MCF 10A (cell line): ENCODE measurements at regions not wholly inside any gene's neighbourhood (a gene's known extent, or its start where the extent isn't known, plus 50 kb on each side); places are given as distances from the start of the nearest gene placed in this dataset.

Experiments
- BruUV-seq: library from RNA; stranded (reverse); fragments of 400-500 nt; replicated peaks from 2 replicates; lab custom pipeline; 2021; lab: Mats Ljungman, UMichigan
- CTCF ChIA-PET: fragments of 300-600 bp; sonication (Branson Sonifier 250); formaldehyde crosslinking; extraction: SDS; loops from one replicate; lab custom pipeline; 2021; ENCODE audit warnings: antibody characterized with exemption, inconsistent platforms; lab: Yijun Ruan, JAX
- POLR2A ChIA-PET: fragments of 300-600, 350-650 bp; sonication (Branson Sonifier 250); formaldehyde crosslinking; extraction: SDS; loops from one replicate; lab custom pipeline; 2020; ENCODE audit warnings: antibody characterized with exemption, inconsistent platforms; lab: Yijun Ruan, JAX
- DNase-seq: peaks from one replicate; pipeline ENCODE4 v3.0.0-alpha.2; 2018; ENCODE audit not compliant: unreplicated experiment
- H3K27ac Mint-ChIP-seq: one replicate; pipeline ENCODE4 v1.8.0; 2022; ENCODE audit warnings: mild to moderate bottlenecking, low read depth, mixed read lengths; ENCODE audit not compliant: unreplicated experiment
- H3K27me3 Mint-ChIP-seq: one replicate; pipeline ENCODE4 v1.8.0; 2022; ENCODE audit warnings: mixed read lengths; ENCODE audit not compliant: insufficient read depth, unreplicated experiment
- H3K36me3 Mint-ChIP-seq: one replicate; pipeline ENCODE4 v1.8.0; 2022; ENCODE audit warnings: mild to moderate bottlenecking, moderate library complexity, mixed read lengths; ENCODE audit not compliant: insufficient read depth, unreplicated experiment
- H3K4me1 Mint-ChIP-seq: one replicate; pipeline ENCODE4 v1.8.0; 2022; ENCODE audit warnings: mixed read lengths; ENCODE audit not compliant: insufficient read depth, unreplicated experiment
- H3K4me3 Mint-ChIP-seq: one replicate; pipeline ENCODE4 v1.8.0; 2022; ENCODE audit warnings: mild to moderate bottlenecking, moderate library complexity, mixed read lengths; ENCODE audit not compliant: unreplicated experiment
- H3K9me3 Mint-ChIP-seq: one replicate; pipeline ENCODE4 v1.8.0; 2022; ENCODE audit warnings: mixed read lengths; ENCODE audit not compliant: unreplicated experiment
- CTCF ChIP-seq: fragments of 200-600 bp; IDR thresholded peaks from one replicate; pipeline ENCODE4 v1.8.0; 2022; ENCODE audit warnings: antibody characterized with exemption, mild to moderate bottlenecking; ENCODE audit not compliant: unreplicated experiment
- intact Hi-C: fragments of 100-400 bp; cut with micrococcal nuclease; formaldehyde crosslinking; loops from 2 replicates; pipeline ENCODE4 v1.14.1; 2022

- intact Hi-C loops = no loop called here
- H3K9me3 Mint-ChIP-seq = no peaks in the 10 kb centered on the region
- H3K4me3 Mint-ChIP-seq = no peak overlapping the region
- CTCF ChIA-PET = interaction anchor here (0.6 to 2.6 kb wide), 3 partner anchors 9 to 982 kb away, joined by 3 to 12 read pairs (median 4); no protein-coding TSS in a partner anchor
- H3K27ac Mint-ChIP-seq = no peak overlapping the region
- H3K27me3 Mint-ChIP-seq = no peaks in the 10 kb centered on the region
- BruUV-seq = no TSS peak
- POLR2A ChIA-PET = no interaction called here
- no peak for DNase-seq
- no peaks in the 10 kb centered on the region for H3K36me3 Mint-ChIP-seq
- no peaks in the 10 kb centered on the region for H3K4me1 Mint-ChIP-seq
- TF ChIP-seq CTCF = no peak
These were observed 489.6 kb upstream of the MIR17HG start for GRCh38 chr13:90857921-90858320.

GRCh38 chr13:90866006-90866405, 481.5 kb upstream of the MIR17HG start:
- no peak for DNase-seq
- peaks cover 6% of the 10 kb centered on the region for H3K4me1 Mint-ChIP-seq
- no peak overlapping the region for H3K4me3 Mint-ChIP-seq
- no peaks in the 10 kb centered on the region for H3K36me3 Mint-ChIP-seq
- CTCF ChIA-PET = interaction anchor here (0.6 to 2.5 kb wide), 28 partner anchors 8 to 1836 kb away, joined by 3 to 16 read pairs (median 4); no protein-coding TSS in a partner anchor
- POLR2A ChIA-PET = interaction anchor here (0.6 kb wide), 1 partner anchor 1812 kb away, joined by 3 read pairs; no protein-coding TSS in a partner anchor
- no peaks in the 10 kb centered on the region for H3K9me3 Mint-ChIP-seq
- intact Hi-C loops = loop anchor here (2.0 to 10.0 kb wide), 9 partner anchors 101 to 1801 kb away; no protein-coding TSS in a partner anchor
- no peak overlapping the region for H3K27ac Mint-ChIP-seq
- no TSS peak for BruUV-seq
- no peak for TF ChIP-seq CTCF
- H3K27me3 Mint-ChIP-seq = no peaks in the 10 kb centered on the region

DNA sequence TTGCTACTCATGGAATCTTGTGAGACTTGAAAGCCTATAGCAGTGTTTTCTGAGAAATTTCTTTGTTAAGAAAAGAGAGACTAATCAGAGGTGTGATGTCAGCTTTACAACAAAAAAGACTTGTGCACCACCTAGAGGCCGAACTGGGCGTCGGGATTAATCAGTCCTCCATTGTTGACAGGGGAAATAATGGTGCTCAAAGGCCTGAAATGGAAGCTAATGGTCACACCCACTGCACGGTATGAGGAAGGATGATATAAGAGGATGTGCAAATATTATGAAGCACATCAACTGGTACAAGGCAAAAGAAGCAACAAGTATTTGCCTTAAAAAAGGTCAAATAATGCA, 480.2 kb upstream of the MIR17HG start:
- intact Hi-C loops = loop anchor here (2.0 to 10.0 kb wide), 9 partner anchors 100 to 1803 kb away; no protein-coding TSS in a partner anchor
- peak; percentile 84 for DNase-seq
- Mint-ChIP-seq H3K9me3 (no peaks in the 10 kb centered on the region), H3K4me3 (no peak overlapping the region), H3K4me1 (peaks cover 6% of the 10 kb centered on the region), H3K27ac (no peak overlapping the region), H3K27me3 (no peaks in the 10 kb centered on the region), H3K36me3 (no peaks in the 10 kb centered on the region)
- ChIA-PET POLR2A (interaction anchor here (0.6 to 0.7 kb wide), 2 partner anchors 151 to 324 kb away, joined by 3 read pairs; no protein-coding TSS in a partner anchor), CTCF (interaction anchor here (0.5 to 2.5 kb wide), 32 partner anchors 10 to 1172 kb away, joined by 3 to 17 read pairs (median 4); no protein-coding TSS in a partner anchor)
- peak; percentile 57 for TF ChIP-seq CTCF
- no TSS peak for BruUV-seq

- no peaks in the 10 kb centered on the region for H3K27me3 Mint-ChIP-seq
- TF ChIP-seq CTCF = peak; percentile 60
- peaks cover 6% of the 10 kb centered on the region for H3K4me1 Mint-ChIP-seq
- no peak overlapping the region for H3K27ac Mint-ChIP-seq
- ChIA-PET CTCF (interaction anchor here (0.6 to 2.5 kb wide), 4 partner anchors 11 to 598 kb away, joined by 3 to 12 read pairs (median 5); no protein-coding TSS in a partner anchor), POLR2A (no interaction called here)
- intact Hi-C loops = loop anchor here (5.0 to 10.0 kb wide), 7 partner anchors 99 to 1804 kb away; no protein-coding TSS in a partner anchor
- no peaks in the 10 kb centered on the region for H3K9me3 Mint-ChIP-seq
- H3K4me3 Mint-ChIP-seq = no peak overlapping the region
- peak; percentile 44 for DNase-seq
- H3K36me3 Mint-ChIP-seq = no peaks in the 10 kb centered on the region
- no TSS peak for BruUV-seq
These were observed 479.1 kb upstream of the MIR17HG start for GRCh38 chr13:90868321-90868920.
